GM12875 (cell line): ENCODE measurements at regions not wholly inside any gene's neighbourhood (a gene's known extent, or its start where the extent isn't known, plus 50 kb on each side); places are given as distances from the start of the nearest gene placed in this dataset.

ENCODE experiments used
- H3K4me3 ChIP-seq: one replicate; pipeline ENCODE4 v1.5.1; 2011; ENCODE audit warnings: low read depth, low read length, control low read depth
- TF ChIP-seq, protein P1 (sequence below): IDR thresholded peaks from 2 replicates; pipeline ENCODE4 v1.5.1; 2011; ENCODE audit warnings: low read depth, mild to moderate bottlenecking, control low read depth, inconsistent platforms, low read length, moderate library complexity, borderline replicate concordance; ENCODE audit not compliant: insufficient read depth

DNA sequence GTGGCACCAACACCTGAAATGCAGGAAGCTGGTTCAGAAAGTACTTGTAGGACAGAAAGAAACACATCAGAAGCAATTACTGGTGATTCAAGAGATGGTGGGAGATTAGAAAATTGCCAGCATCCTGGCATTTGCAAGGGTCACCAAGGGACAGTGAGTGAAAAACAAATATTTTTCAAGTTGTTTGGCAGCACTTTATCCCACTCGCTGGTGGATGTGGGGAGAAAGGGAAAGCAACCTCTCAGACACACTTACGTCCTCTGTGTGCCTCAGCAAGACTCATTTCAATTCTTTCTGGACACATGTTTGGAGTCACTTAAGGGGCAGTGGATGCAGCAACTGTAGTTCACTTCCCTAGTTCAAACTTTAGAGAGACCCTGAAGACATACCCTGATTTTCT is 440.4 kb upstream of the GHITM start:
- no peak overlapping the region for H3K4me3 ChIP-seq
- TF ChIP-seq, protein P1, sequence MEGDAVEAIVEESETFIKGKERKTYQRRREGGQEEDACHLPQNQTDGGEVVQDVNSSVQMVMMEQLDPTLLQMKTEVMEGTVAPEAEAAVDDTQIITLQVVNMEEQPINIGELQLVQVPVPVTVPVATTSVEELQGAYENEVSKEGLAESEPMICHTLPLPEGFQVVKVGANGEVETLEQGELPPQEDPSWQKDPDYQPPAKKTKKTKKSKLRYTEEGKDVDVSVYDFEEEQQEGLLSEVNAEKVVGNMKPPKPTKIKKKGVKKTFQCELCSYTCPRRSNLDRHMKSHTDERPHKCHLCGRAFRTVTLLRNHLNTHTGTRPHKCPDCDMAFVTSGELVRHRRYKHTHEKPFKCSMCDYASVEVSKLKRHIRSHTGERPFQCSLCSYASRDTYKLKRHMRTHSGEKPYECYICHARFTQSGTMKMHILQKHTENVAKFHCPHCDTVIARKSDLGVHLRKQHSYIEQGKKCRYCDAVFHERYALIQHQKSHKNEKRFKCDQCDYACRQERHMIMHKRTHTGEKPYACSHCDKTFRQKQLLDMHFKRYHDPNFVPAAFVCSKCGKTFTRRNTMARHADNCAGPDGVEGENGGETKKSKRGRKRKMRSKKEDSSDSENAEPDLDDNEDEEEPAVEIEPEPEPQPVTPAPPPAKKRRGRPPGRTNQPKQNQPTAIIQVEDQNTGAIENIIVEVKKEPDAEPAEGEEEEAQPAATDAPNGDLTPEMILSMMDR, result no peak

DNA sequence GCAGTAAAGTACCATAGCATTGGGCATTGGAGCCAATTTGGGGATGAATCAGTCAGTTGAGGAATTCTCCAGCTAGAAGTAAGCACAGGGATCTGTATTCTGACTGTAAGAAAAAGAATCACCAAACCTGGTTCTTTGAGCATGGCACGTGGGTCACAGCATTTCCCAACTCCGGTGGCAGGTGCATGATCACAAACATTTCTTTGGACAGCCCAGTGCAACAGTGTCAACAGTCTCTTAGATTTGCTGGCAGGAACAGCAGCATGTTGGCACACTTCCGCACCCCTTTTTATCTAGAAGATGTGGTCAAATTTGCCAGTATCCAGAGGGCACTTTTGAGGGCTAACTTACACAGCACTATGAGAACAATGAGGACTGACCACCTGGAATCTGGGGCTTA is 437.5 kb upstream of the GHITM start:
- TF ChIP-seq, protein P1, result no peak
- no peak overlapping the region for H3K4me3 ChIP-seq

DNA sequence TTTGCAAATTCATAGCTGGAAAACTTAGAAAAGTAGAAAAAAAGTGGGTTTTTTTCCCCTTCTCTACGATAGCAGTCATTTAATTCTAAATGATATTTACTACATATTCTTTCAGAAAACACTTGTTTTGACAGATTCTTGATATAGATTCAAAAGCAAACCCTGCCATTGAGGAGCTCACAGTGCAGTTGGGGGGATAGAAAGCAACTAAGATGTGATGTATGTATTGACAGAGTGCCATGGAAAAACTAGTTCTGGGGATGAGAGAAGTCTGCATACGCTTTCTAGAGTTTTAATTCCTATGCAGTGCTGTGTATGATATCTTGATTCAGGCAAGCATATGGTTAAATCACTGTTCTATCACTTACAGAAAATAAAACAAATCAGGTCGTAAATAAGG is 436.6 kb upstream of the GHITM start:
- no peak overlapping the region for H3K4me3 ChIP-seq
- TF ChIP-seq, protein P1, result no peak

DNA sequence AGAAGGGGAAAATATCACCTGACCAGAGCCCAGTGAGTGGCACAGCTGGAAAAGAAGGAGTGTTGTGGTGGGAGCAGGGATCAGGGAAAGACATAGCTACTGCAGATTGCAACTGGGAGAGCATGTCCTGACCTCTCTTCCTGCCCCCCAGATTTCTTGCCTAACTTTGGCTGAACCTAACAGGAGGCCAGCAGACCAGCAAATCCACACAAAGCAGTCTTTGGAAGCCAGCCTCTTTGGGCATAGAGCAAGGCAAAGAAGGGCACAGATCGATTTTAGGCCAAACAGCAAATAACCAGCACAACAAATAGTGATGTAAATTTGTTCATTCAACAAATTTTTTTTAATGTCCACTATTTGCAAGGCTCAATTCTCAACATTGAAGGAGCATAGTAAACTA is 433.2 kb upstream of the GHITM start:
- TF ChIP-seq, protein P1, result no peak

DNA sequence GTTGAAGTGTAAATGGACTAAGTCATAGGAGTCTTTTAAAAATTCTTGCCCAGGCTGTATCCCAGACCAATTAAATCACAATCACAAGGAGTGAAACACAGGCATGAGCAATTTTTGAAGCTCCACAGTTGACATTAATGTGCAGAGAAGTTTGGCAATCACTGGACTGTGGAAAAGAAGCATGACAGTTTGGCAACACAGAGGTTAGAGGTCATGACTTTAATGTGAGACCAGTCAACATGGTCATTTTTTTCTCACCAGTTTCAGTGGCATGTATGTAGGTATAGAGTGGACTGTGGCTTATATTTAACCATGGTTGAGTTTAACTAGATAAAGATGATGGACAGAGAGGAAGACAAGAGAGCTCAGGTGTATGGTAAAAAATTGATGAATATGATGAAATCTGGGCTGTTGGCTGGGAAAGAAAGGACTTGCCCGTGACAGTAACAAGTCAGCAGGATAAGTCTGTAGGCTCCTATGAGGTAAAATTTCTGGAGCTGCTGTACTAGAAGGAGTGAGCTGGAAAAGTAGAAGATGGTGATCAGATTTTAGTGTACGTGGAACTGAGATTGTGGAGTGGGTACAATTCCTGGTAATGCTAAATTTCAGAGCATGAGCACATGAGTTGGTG is 432.2 kb upstream of the GHITM start:
- no peak overlapping the region for H3K4me3 ChIP-seq
- TF ChIP-seq, protein P1, result no peak

More for the DNA sequence above, 433.2 kb upstream of the GHITM start:
- no peak overlapping the region for H3K4me3 ChIP-seq

DNA sequence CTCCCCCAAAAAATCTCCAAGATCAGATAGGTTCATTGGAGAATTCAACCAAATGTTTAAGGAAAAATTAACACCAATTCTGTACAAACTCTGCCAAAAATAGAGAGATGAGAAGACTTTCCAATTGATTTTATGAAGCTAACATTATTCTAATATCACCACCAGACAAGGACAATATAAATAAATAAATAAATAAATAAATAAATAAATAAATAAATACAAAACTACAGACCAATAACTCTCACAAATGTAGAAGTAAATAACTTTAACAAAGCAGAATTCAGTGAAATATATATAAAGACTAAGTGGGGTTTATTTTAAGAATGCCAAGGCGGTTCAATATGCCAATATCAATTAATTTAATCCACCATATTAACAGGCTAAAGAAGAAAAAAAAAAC is 425.9 kb upstream of the GHITM start:
- TF ChIP-seq, protein P1, result no peak

DNA sequence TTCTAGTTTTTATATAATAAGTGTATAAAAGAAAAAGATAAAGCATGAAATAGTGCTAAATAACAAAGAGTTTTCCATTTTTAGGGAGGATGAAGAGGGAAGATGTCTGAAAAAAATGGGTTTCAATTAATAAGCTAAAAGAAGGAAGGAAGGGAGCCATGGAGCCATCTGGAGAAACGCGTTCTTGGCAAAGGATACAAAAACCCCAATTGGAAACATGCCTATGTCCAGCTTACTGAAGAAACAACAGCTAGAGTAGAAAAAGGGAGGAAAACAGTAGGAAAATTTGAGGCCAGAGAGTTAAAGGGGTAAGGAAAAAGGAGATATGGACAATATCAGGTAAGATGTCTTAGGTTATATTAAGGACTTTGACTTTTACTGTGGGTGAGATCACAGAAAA is 416.2 kb upstream of the GHITM start:
- TF ChIP-seq, protein P1, result no peak
- H3K4me3 ChIP-seq, result no peak overlapping the region

More for the DNA sequence above, 425.9 kb upstream of the GHITM start:
- no peak overlapping the region for H3K4me3 ChIP-seq
